ENCODE measurements at regions not wholly inside any gene's neighbourhood (a gene's known extent, or its start where the extent isn't known, plus 50 kb on each side); places are given as distances from the start of the nearest gene placed in this dataset.

DNA sequence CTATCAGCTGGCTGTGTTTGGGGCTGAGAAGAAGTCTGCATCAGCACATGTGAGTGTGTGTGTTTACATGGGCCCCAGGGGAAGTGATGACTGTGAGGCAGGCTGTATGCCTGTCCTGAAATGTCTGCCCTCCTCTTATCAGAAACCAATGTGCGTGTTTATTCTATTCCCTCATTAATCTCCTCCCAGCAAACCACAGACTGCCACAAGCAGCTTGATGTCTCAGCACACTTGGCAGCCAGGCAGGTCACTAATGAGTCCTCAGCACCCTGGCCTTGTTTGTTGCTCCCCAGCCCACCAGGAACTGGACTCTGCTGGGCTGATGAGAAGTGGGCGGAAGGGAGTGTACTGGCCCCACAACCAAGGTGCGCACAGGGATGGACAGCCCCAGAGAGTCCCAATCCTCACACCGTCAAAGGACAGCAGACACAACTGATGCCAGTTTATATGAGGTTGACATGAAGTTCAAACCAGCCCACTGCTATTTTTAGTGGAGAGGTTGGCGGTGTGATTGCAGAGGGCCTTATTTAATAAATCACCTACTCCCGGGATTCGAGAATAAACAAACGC, 225.8 kb downstream of the ETS1 start:
- no peak for DNase-seq

DNA sequence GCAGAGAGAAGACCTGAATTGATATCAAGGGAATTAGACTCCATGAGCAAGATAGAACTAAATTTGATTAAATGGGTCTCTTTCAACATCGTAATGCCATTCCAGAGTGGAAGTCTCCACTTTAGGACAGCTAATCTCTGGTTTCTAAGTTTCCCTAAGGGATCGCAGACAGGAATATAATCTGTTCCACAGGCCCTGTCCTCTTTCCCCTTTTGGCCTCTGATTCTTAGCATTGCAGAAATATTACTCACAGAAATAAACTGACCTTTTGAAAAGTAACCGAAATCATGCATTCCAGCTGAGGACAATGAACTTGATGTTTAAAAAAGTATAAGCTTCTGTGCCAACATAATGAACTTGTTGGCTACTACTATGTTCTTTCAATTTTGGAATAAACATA, 227.8 kb downstream of the ETS1 start:
- DNase-seq: no peak

DNA sequence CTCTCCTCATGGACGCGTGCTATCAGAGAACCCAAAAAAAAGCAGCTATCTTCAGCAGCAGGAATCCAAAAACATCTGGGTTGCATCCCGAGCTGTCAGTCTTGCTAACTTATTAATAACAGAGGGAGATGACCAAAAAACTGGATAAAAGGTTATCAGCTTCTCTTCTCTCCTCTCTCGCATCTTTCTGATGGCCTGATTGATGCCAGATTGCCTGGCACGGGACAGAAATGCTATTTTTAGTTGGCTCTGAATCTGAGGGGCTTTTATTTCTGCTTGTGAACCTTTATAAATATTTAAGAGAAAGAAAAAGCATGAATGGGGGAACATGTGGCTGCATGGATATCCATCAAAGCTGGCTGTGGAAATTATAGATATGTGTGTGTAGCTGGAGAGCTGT, 230.3 kb downstream of the ETS1 start:
- DNase-seq: no peak

DNA sequence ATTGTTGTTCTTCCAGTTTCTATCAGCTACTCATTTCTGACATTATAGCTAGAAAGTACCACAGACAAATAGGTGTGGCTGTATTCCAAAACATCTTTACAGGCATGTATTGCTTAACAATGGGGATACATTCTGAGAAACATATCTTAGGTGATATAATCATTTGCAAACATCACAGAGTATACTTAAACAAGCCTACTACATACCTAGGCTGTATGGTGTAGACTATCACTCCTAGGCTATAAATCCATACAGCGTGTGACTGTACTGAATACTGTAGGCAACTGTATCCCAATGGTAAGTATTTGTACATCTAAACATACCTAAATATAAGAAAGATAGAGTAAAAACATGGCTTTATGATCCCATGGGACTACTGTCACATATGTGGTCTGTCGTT, 231.8 kb downstream of the ETS1 start:
- no peak for DNase-seq

DNA sequence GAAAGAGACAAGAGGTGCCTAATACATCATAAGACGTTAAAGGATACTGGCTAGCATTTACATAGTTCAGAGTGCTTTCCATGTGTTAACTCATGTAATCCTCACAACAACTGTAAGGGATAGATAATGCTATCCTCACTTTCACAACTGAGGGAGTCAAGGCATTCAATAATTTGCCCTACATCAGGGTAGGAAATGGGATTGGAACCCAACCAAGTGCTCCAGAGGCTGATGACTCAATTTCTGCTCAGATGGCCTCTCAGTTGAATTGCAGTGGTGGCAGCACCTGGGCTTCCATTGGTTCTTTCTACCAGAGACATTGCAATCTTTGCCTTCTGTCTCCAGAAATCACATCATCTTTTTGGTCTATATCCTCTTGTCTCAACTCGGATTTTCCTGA, 232.9 kb downstream of the ETS1 start:
- no peak for DNase-seq

DNA sequence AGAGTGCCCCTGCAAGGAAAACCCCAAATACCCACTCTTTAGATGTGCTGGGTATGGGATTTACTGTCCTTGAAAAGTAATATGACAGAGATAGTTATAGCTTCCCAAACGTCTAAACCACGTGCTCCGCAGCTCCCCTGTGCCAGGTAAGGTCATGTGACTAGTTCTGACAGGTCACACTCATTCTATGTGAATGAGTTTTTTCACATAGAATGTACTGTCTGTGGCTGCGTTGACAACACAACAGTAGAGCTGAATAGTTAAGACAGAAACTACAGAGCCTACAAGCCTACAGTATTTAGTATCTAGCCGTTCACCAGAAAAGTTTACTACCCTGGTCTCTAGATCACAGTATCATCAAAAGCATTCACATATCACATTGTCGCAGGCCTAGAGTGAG, 236.2 kb downstream of the ETS1 start:
- DNase-seq: no peak

DNA sequence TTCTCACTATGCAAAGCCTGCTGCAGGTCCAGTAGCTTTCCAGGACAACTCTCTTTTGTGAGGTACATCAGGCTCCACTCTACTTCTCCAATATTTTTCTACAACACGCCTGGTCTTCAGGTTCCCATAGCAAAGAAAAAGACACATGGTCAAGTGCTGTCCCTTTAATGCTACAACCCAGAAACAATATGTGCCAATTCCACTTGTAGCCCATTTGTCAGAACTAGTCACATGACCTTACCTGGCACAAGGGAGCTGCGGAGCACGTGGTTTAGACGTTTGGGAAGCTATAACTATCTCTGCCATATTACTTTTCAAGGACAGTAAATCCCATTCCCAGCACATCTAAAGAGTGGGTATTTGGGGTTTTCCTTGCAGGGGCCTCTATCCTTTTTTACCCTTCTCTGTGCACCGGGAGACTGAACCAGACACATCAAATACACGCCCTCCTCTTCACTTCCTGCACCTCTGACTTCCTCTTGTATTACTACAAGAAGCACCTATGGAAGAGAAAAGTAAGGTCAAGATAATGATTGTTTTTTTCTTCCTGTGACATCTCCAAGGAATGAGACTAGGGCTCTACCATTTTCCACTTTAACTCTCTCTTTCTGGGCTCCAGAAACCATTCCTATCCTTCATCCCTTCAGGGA, 237.6 kb downstream of the ETS1 start:
- no peak for DNase-seq

DNA sequence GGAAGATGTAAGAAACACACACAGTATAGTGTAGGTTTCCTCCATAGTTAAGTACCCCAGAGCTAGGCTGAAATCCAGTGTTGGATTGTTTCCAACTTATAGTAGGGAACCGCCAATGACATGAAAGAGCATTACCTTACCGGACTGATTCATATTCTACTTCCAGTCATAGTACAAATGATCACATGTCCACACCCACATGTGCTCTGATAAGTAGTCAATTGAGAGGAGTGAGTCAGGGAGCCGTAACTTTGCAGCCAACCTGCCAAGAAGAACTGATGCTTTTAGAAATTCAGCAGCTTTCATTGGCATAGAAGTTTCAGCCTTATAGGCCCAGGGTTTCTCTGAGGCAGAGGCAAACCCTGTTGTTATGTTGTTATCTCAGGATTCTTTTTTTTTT, 240.6 kb downstream of the ETS1 start:
- DNase-seq: no peak

DNA sequence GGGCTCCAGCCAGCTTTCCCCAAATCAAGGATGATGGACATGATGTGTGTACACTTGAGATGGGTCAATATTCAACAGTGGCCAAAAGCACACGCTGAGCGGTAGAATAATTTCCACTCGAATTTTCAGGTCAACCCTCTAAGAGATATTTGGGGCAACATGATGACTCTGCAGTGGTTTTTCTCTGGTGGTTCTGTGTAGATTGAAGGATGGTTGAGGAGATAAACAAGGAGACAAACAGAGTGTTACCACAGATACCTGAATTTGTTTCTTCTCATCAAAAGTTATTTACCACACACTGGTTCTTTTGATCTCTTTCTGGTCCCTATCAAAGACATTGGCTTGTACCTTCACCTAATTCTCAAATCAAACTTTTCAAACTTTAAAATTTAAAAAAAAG, 242.0 kb downstream of the ETS1 start:
- DNase-seq: no peak

DNA sequence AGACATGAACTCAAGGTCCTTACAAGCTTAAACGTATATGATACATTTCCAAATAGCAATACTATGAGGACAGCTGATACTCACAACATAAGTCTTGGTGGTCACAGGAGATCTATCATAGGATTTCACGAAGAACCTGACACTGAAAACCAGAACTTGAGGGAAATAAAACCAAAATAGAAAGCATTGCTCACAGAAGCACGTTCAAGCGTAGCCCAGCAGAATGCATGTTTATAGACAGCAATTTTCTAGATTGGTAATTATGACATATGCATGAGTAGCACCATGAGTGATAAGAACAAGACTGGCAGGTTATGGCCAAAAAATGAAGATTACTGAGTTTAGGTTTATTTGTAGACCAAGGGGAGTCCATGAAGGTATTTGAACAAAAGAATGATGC, 243.5 kb downstream of the ETS1 start:
- no peak for DNase-seq

DNA sequence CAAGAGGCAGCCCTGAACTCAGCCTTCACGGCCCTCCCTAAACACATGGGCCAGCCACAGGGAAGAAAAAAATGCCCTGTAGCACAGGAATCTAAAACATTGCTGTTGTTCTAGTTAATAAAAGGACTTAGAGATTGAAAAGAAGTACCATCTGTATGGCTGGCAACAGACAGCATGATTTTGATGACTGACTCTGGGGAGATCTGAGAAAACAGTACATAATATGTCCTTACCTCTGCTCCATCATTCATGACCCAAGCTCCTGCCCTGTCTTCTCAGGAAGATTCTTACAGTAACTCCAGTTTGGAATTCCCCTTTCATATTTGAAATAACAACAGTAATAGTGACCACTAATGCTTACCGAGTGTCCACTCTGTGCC, 244.2 kb downstream of the ETS1 start:
- no peak for DNase-seq

DNA sequence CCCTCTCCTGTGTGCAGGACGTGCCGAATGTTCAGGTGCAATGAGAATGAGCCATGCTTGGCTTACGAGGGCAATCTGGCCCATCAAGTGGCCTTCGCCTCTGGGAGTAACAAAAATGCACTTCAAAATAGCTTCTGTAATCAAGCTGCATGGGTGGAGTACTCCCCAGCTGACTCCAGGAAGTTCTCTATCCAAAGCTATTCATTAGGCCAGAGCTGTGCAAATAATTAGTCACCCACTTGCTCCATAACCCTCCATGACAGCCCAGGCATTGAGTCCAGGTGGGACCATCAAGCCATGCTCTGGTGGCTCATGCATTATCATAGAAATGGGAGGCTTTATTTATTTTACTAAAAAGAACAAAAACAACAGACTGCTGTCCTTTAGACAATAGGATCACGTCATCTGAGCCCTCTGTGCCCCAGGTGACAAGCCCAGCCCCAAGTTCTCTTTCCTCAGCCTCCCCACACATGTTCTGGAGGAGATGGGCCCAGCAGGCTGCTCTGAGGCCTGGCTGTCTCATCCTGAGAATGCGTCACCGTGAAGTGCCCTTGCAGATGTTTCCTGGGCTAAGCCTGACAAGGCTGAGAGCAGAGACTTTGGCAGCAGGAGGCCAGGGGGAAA, 244.7 kb downstream of the ETS1 start:
- no peak for DNase-seq

DNA sequence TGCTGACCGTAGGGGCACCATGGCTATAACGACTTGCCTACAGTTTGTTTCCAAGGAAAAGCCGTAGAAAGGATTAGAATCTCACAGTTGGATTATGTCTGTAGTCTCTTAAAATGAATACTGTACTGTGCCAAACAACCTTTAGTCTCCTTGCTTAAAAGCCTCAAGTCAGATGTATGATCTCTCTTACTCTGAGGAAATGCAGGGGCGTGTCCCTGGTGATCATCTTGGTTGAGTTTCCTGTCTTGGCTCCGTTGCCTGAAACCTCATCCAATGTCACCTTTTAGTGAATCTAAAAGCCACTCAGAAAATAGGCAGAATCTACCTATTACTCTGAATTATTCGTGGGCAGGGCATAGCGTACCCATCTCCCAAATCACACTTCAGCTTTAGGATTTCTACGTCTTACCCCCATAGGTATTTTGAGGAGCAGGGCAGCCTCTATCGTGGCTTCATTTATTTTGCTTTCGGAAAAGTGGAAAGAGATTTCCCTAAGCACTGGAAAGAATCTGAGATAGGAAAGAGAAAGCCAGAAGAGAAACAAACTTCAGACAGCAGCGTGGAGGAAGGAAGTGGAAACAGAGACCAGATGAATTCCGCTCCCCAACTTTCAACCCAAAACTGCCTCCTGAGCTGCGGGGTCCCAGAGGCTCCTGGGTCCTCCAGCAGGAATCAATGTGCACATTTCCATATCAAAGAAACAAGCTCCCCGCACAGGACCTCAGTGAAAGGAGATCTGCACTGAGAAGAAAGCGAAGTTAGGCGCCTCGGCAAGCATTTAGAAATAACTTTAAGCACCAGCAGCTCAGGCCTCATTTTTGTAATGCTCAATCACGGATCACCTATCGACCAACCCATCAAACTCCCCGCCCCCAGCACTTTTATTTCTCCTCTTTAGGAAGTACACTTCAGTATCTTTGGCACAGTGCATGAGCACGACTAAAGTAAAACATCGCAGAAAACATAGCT, 245.8 kb downstream of the ETS1 start:
- no peak for DNase-seq

DNA sequence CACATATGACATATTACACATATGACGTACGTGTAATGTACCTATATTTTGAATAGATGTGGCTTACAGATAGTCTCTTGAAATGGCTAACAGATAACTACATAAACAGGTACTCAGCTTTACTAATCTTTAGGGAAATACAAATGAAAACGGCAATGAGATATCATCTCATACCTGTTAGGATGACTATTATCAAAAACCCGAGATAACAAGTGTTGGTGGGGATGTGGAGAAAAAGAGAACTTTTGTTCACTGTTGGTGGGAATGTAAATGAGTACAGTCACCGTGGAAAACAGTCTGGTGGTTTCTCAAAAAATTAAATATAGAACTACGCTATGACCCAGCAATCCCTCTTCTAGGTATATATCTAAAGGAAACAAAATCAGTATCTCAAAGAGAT, 247.6 kb downstream of the ETS1 start:
- DNase-seq: no peak

DNA sequence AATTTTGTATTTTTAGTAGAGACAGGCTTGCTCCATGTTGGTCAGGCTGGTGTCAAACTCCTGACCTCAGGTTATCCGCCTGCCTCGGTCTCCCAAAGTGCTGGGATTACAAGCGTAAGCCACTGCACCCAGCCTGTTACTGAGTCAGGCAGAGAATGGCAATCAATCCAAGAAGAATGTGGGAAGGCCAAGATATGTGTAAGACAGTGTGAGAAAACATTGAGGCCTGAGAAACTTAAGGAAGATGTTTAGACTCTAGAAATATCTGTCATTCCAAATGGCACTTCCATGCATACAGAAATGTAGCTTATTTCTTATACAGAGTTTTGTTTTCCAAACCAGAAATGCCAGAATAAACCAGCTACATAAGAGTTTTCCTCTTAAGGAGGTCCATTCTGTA, 248.5 kb downstream of the ETS1 start:
- DNase-seq: no peak

DNA sequence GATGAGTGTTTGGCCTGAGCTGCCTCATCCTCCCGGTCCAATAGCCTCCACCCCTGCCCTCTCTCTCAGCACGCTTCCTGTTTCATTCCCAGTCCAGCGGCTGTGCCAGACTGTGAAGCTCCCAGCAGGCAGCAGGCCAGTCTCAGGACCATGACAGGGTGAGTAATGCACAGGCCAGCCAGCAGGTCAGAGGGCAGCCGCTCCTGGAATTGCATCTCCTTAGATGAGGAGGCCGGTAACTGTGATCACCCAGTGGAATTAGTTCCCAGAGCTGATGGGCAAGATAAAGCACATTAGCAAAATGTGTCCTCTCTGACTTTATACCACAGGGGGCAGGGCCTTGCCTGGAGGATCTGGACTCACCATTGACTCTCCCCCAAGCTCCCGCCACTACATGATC, 251.2 kb downstream of the ETS1 start:
- no peak for DNase-seq

DNA sequence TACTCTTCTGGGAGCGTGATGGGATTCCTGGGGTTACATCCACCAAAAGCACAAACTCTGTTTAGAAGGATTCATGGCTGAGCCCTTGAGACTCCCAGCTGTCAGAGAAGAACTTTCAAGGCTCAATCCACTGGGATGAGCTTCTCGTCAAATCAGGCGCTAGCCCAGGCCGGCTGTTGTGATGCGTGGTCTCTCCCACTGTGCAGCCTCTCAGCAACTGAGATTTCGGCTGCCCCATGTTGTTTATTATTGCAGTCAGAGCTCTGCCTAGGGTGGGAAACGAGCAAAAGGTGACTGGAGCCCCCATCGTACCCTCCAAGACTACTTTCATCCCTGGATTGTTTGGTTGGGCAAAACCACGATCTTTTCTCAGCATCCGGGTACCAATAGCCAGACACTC, 251.6 kb downstream of the ETS1 start:
- no peak for DNase-seq

DNA sequence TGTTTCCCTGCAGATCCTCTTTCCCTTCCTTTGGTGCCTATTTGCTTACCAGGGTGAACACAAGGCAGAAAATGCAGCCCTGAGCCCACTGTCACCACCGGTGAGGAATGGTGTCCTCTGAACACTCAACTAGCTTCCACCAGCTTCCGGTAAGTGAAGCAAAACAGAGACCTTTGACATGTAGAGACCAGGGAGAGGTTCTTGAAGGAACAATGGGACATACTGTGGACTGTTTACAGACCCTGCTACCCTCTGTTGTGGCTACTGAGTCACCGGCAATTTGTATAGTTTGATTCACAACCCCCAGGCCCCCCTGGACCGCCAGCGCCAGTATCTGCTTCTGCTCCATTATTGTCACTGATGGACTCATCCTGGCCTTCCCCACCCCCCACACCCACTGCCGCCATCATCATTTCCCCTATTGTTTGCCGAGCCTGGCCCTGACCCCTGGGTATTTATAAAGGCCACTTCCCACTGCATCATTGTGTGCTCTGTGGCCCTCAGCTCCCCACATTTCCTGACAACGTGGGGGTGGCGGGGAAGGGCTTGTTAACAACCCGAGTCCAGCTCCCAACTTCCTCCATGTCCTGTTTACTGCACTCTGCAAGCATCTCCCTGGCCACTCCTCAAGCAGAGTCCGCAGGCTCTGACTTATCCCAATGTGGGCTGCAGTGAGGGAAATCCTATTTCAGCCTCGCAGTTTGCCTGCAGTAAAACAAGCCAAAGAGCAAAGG, 252.9 kb downstream of the ETS1 start:
- no peak for DNase-seq

DNA sequence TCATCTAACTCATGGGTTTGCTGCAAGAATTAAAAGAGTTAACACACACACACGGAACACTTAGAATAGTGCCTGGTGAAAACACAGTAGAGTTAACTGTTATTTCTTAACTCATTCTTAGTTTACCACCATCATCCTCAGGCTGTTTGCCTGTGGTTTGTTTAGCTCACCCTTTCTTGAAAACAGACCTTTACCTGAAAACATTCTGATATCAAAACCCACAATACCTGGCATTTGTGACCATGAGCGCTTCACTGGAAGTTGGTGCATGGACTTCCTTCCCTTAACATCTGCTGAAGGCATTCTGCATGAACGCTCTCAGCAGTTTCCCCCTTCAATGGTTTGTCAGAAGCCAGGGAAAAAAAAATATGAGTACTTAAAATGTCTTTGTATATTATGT, 256.0 kb downstream of the ETS1 start:
- no peak for DNase-seq

DNA sequence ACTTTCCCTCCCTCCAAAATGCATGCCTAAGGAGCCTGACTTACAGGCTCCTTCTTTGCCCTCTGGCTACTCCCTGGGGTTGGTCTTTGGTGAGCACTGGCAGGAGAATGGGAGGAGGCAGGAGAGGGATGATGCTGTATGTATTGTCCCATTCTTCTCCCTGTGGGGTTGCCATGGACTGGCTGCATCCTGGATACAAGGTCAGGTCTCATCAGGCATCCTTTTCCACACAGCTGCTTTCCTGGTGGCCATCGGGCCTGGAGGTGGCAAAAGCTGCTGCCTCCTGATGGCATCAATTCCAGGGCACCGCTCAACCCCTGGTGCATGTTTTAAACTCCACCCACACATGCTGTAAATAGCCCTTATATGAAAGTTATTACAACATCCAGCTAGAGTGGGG, 257.2 kb downstream of the ETS1 start:
- no peak for DNase-seq

DNA sequence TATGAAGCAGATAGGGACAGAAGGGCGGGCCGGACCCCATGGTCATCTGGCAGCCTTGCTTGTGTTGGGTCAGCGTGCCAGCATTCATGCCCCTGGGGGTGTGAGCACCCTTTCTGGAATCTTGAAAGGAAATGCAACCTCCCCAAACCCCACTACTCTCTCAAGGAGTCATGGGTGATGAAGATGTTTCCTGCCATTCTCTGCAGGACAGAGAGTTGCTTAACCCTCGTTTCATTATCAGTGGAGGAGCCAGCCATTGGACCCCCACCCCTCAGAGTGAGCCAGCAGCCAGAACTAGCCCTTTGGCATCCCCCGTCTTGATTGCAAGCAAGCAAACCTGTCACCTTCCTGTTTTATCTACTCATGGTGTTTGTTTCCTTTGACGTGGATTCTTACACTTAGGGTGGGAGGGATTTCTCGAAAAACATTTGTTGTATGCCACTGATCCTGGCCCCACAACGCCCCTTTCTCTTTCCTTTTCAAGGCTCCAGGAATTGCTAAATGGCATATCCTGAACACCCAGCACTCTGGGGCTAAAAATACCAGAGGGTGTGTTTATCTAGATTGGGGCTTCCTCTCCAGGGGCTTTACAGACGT, 258.3 kb downstream of the ETS1 start:
- DNase-seq: no peak

DNA sequence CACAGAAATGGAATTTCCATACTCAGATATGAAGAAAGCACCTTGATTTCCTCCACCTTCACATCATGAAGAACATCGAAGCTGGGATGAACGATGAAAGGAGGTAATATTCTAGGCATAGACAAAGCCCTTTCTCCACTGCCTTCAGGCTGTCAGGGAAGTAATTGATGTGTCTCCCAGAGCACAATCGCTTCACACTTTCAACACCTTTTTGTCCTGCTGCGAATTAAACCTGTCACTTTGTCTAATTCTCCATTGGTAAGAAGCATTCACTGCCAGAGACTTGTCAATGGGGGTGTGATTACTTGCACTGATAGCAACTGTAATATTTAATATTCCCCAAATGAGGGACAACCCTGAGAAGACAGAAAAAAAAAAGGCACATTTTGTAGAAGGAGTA, 260.1 kb downstream of the ETS1 start:
- DNase-seq: no peak

DNA sequence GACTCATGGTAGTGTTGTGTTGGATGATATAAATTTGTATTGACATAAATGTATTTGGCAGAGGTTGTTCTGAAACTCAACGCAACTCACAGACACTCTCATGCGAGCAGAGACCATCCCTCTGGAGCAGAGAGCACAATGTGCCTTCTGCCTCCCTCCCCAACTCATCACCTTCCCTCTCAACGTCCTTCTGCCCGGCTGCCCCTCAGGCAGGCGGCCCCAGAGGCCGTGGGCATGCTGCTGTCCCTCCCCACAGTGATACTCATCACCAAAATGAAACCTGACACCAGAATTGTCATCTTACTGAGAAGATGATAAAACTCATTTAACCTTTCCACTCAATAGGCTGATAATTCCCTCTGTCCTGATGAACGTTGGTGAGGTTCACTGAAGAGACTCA, 260.6 kb downstream of the ETS1 start:
- no peak for DNase-seq
